ENCODE measurements at regions not wholly inside any gene's neighbourhood (a gene's known extent, or its start where the extent isn't known, plus 50 kb on each side); places are given as distances from the start of the nearest gene placed in this dataset.

- no peak for TF ChIP-seq CTCF (IDR thresholded peaks at IDR 0.05)
- peaks cover 3% of the 10 kb centered on the region for H3K4me1 Mint-ChIP-seq (ENCODE audit: low read depth)
These were observed 141.3 kb downstream of the CYB561 start for GRCh38 chr17:63304704-63305261.

GRCh38 chr17:63305857-63306256 lies 140.2 kb downstream of the CYB561 start:
- POLR2A ChIA-PET = no interaction called here
- H3K9me3 Mint-ChIP-seq = peaks cover 10% of the 10 kb centered on the region
- no peak for DNase-seq
- peaks cover 4% of the 10 kb centered on the region for H3K4me1 Mint-ChIP-seq (ENCODE audit: low read depth)
- no peak for TF ChIP-seq CTCF (IDR thresholded peaks at IDR 0.05)
- H3K4me3 Mint-ChIP-seq = no peak overlapping the region
- CTCF ChIA-PET = interaction anchor here (0.7 kb wide), 1 partner anchor 22 kb away, joined by 3 read pairs; no protein-coding TSS in a partner anchor
- ATAC-seq = no peak
- no peak overlapping the region for H3K27ac Mint-ChIP-seq
- H3K36me3 Mint-ChIP-seq (ENCODE audit: low read depth) = peaks cover 6% of the 10 kb centered on the region
- intact Hi-C loops (cut with micrococcal nuclease) = no loop called here
- no peaks in the 10 kb centered on the region for H3K27me3 Mint-ChIP-seq

More at GRCh38 chr17:63304704-63305261, 141.3 kb downstream of the CYB561 start:
- ChIA-PET CTCF (no interaction called here), POLR2A (no interaction called here)
- ATAC-seq (no peak), DNase-seq (no peak)
- Mint-ChIP-seq H3K27me3 (no peaks in the 10 kb centered on the region), H3K27ac (no peak overlapping the region), H3K36me3 (ENCODE audit: low read depth) (peaks cover 5% of the 10 kb centered on the region), H3K4me3 (no peak overlapping the region), H3K9me3 (peaks cover 8% of the 10 kb centered on the region)
- intact Hi-C loops (cut with micrococcal nuclease) = no loop called here

- ChIA-PET POLR2A (no interaction called here), CTCF (interaction anchor here (1.4 kb wide), 1 partner anchor 11 kb away, joined by 3 read pairs; no protein-coding TSS in a partner anchor)
- no peak for DNase-seq
- H3K9me3 Mint-ChIP-seq = peaks cover 9% of the 10 kb centered on the region
- H3K27me3 Mint-ChIP-seq = no peaks in the 10 kb centered on the region
- peaks cover 2% of the 10 kb centered on the region for H3K36me3 Mint-ChIP-seq (ENCODE audit: low read depth)
- intact Hi-C loops (cut with micrococcal nuclease) = no loop called here
- H3K27ac Mint-ChIP-seq = no peak overlapping the region
- no peak for ATAC-seq
- H3K4me3 Mint-ChIP-seq = no peak overlapping the region
- no peak for TF ChIP-seq CTCF (IDR thresholded peaks at IDR 0.05)
- peaks cover 10% of the 10 kb centered on the region for H3K4me1 Mint-ChIP-seq (ENCODE audit: low read depth)
These were observed 139.3 kb downstream of the CYB561 start for GRCh38 chr17:63306855-63307254.

GRCh38 chr17:63308272-63308671 lies 137.8 kb downstream of the CYB561 start:
- Mint-ChIP-seq H3K27ac (no peak overlapping the region), H3K4me1 (ENCODE audit: low read depth) (peaks cover 11% of the 10 kb centered on the region), H3K9me3 (peaks cover 5% of the 10 kb centered on the region), H3K27me3 (no peaks in the 10 kb centered on the region), H3K36me3 (ENCODE audit: low read depth) (peaks cover 1% of the 10 kb centered on the region), H3K4me3 (no peak overlapping the region)
- POLR2A ChIA-PET = no interaction called here
- no peak for TF ChIP-seq CTCF (IDR thresholded peaks at IDR 0.05)
- CTCF ChIA-PET = interaction anchor here (1.4 kb wide), 1 partner anchor 13 kb away, joined by 3 read pairs; no protein-coding TSS in a partner anchor
- ATAC-seq = no peak
- DNase-seq = no peak
- intact Hi-C loops (cut with micrococcal nuclease) = no loop called here

GRCh38 chr17:63309021-63309420 lies 137.1 kb downstream of the CYB561 start:
- ATAC-seq = no peak
- no peak overlapping the region for H3K4me3 Mint-ChIP-seq
- intact Hi-C loops (cut with micrococcal nuclease) = no loop called here
- H3K4me1 Mint-ChIP-seq (ENCODE audit: low read depth) = peaks cover 11% of the 10 kb centered on the region
- no peak for DNase-seq
- POLR2A ChIA-PET = no interaction called here
- H3K9me3 Mint-ChIP-seq = peaks cover 5% of the 10 kb centered on the region
- no peak overlapping the region for H3K27ac Mint-ChIP-seq
- TF ChIP-seq CTCF (IDR thresholded peaks at IDR 0.05) = no peak
- H3K27me3 Mint-ChIP-seq = no peaks in the 10 kb centered on the region
- peaks cover 1% of the 10 kb centered on the region for H3K36me3 Mint-ChIP-seq (ENCODE audit: low read depth)
- CTCF ChIA-PET = no interaction called here

Measured in activated CD8-positive, alpha-beta T cell treated with anti-CD3 and anti-CD28 coated beads for 36 hours (primary cell).